DND-41 (cell line): ENCODE measurements at regions not wholly inside any gene's neighbourhood (a gene's known extent, or its start where the extent isn't known, plus 50 kb on each side); places are given as distances from the start of the nearest gene placed in this dataset.

Source experiments
- ATAC-seq: fragments of 200-7000 bp; cut with Tn5 transposase; 3 replicates; pipeline ENCODE4 v1.9.1; 2021; ENCODE audit warnings: low read depth; ENCODE audit not compliant: insufficient read depth
- DNase-seq: peaks from one replicate; pipeline ENCODE4 v3.0.0-alpha.2; 2020
- H2AFZ ChIP-seq: 2 replicates; pipeline ENCODE4 v1.6.0; 2012; ENCODE audit warnings: low read depth, low read length
- H3K27ac ChIP-seq: 2 replicates; pipeline ENCODE4 v1.5.1; 2012; ENCODE audit warnings: low read length, inconsistent platforms
- H3K27me3 ChIP-seq: fragments of 200-600 bp; sonication (generic); 2 replicates; pipeline ENCODE4 v1.6.0; 2012; ENCODE audit warnings: low read length, mild to moderate bottlenecking, inconsistent platforms; ENCODE audit not compliant: insufficient read depth, poor library complexity
- H3K36me3 ChIP-seq: 2 replicates; pipeline ENCODE4 v1.5.1; 2012; ENCODE audit warnings: low read length, inconsistent platforms; ENCODE audit not compliant: insufficient read depth
- H3K4me1 ChIP-seq: 2 replicates; pipeline ENCODE4 v1.5.1; 2012; ENCODE audit warnings: mild to moderate bottlenecking, low read length; ENCODE audit not compliant: insufficient read depth
- H3K4me2 ChIP-seq: 2 replicates; pipeline ENCODE4 v1.6.0; 2012; ENCODE audit warnings: mild to moderate bottlenecking, moderate library complexity, low read length, inconsistent platforms; ENCODE audit not compliant: insufficient read depth
- H3K4me3 ChIP-seq, 2 experiments: fragments of 200-600 bp in 1 of 2; shearing (Covaris generic) in 1 of 2; 2 replicates each; pipeline ENCODE4 v1.5.1; 2012 to 2016; ENCODE audit warnings: inconsistent platforms in 2 of 2, low read length in 2 of 2, mild to moderate bottlenecking in 2 of 2, low read depth in 1 of 2, moderate library complexity in 1 of 2
- H3K79me2 ChIP-seq: 2 replicates; pipeline ENCODE4 v1.6.0; 2012; ENCODE audit warnings: low read length, inconsistent platforms; ENCODE audit not compliant: insufficient read depth
- H3K9ac ChIP-seq: 2 replicates; pipeline ENCODE4 v1.6.0; 2012; ENCODE audit warnings: low read depth, mild to moderate bottlenecking, inconsistent platforms, low read length, moderate library complexity
- H3K9me3 ChIP-seq: 2 replicates; pipeline ENCODE4 v1.5.1; 2012; ENCODE audit warnings: low read length, moderate library complexity, mild to moderate bottlenecking, inconsistent platforms; ENCODE audit not compliant: insufficient read depth, severe bottlenecking
- H4K20me1 ChIP-seq: 2 replicates; pipeline ENCODE4 v1.6.0; 2012; ENCODE audit warnings: low read length; ENCODE audit not compliant: insufficient read depth
- EZH2 ChIP-seq: IDR thresholded peaks from 3 replicates; pipeline ENCODE4 v1.6.1; 2012; ENCODE audit warnings: borderline replicate concordance, low read depth, mild to moderate bottlenecking, moderate library complexity, low read length, inconsistent platforms; ENCODE audit not compliant: severe bottlenecking
- TF ChIP-seq, protein P1 (sequence below): IDR thresholded peaks from 2 replicates; pipeline ENCODE4 v1.5.1; 2012; ENCODE audit warnings: borderline replicate concordance, low read length, moderate library complexity, mild to moderate bottlenecking; ENCODE audit not compliant: poor library complexity, severe bottlenecking; ENCODE audit errors: extremely low read depth

DNA sequence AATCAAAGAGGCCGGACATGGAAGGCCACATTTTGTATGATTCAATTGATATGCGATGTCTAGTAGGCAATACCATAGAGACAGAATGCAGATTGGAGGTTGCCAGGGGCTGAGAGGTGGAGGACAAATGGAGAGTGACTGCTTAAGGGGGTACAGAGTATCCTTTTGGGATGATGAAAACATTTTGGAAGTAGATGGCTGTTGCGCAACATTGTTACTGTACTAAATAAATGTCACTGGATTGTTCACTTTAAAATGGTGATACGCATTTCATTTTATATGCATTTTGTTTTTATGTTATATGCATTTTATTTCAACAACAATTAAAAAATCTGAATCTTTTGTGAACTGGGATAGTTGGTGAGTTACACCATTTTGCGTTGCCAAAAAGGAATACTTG is 99.7 kb upstream of the AGBL1 start:
- no peaks in the 10 kb centered on the region for H3K4me1 ChIP-seq

DNA sequence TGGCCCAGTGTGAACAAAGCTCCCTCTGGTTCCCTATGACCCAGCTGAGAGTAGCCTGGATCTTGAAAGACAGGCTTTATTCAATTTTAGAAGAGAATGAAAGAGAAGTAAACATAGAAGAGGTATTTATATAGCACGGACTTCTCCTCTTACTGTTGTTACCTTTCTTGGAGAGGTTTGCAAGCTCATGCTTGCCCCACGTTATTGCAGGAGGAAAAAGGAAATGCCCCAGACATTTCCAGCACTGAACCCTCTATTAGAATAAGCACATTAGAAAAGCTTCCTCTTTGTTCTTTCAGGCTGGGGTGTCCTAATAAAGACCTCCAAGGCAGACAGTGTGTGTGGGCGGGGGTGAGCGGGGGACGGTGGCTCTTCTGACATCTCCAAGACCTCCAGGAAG is 98.7 kb upstream of the AGBL1 start:
- Histone ChIP-seq H3K9me3 (no peaks in the 10 kb centered on the region), H3K27me3 (no peaks in the 10 kb centered on the region), H2AFZ (no peak overlapping the region), H3K36me3 (no peaks in the 10 kb centered on the region), H3K79me2 (no peaks in the 10 kb centered on the region), H3K27ac (no peak overlapping the region), H3K4me3 (no peak overlapping the region), H4K20me1 (no peaks in the 10 kb centered on the region), H3K4me2 (no peak overlapping the region), H3K9ac (no peak overlapping the region), H3K4me1 (no peaks in the 10 kb centered on the region)
- ATAC-seq (no peak), DNase-seq (no peak)
- no peak for TF ChIP-seq EZH2
- TF ChIP-seq, protein P1, sequence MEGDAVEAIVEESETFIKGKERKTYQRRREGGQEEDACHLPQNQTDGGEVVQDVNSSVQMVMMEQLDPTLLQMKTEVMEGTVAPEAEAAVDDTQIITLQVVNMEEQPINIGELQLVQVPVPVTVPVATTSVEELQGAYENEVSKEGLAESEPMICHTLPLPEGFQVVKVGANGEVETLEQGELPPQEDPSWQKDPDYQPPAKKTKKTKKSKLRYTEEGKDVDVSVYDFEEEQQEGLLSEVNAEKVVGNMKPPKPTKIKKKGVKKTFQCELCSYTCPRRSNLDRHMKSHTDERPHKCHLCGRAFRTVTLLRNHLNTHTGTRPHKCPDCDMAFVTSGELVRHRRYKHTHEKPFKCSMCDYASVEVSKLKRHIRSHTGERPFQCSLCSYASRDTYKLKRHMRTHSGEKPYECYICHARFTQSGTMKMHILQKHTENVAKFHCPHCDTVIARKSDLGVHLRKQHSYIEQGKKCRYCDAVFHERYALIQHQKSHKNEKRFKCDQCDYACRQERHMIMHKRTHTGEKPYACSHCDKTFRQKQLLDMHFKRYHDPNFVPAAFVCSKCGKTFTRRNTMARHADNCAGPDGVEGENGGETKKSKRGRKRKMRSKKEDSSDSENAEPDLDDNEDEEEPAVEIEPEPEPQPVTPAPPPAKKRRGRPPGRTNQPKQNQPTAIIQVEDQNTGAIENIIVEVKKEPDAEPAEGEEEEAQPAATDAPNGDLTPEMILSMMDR: no peak

More for the DNA sequence above, 99.7 kb upstream of the AGBL1 start:
- no peaks in the 10 kb centered on the region for H3K79me2 ChIP-seq
- TF ChIP-seq EZH2: no peak
- TF ChIP-seq, protein P1: no peak
- no peaks in the 10 kb centered on the region for H3K27me3 ChIP-seq
- no peaks in the 10 kb centered on the region for H4K20me1 ChIP-seq
- H3K9me3 ChIP-seq: no peaks in the 10 kb centered on the region
- H3K9ac ChIP-seq: no peak overlapping the region
- no peak overlapping the region for H3K27ac ChIP-seq
- DNase-seq (no peak), ATAC-seq (no peak)
- no peak overlapping the region for H3K4me3 ChIP-seq
- H2AFZ ChIP-seq: no peak overlapping the region
- H3K36me3 ChIP-seq: no peaks in the 10 kb centered on the region
- no peak overlapping the region for H3K4me2 ChIP-seq

DNA sequence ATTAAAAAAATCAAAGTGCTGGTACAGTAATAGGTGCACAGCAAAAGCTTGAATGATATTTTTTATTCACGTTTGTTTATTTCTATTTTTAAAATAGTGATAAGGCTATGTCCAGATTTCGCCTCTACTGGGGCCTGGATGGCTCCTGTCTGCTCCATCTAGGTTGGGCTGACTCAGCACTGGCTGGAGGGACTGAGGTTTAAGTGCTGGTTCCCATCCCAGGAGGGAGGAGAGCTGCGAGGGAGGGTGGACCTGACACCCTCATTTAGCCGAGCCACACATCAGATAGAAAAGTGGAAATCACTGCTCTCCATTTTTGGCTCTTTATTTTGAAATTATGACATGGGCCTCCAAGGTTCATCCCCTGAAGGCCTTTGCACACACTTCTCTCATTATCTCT is 95.4 kb upstream of the AGBL1 start:
- H3K9ac ChIP-seq: no peak overlapping the region
- no peaks in the 10 kb centered on the region for H3K4me1 ChIP-seq
- H3K9me3 ChIP-seq: no peaks in the 10 kb centered on the region
- no peaks in the 10 kb centered on the region for H3K79me2 ChIP-seq
- H3K4me3 ChIP-seq: no peak overlapping the region
- no peaks in the 10 kb centered on the region for H4K20me1 ChIP-seq
- H3K27ac ChIP-seq: no peak overlapping the region
- no peak overlapping the region for H2AFZ ChIP-seq
- H3K27me3 ChIP-seq: no peaks in the 10 kb centered on the region
- H3K36me3 ChIP-seq: no peaks in the 10 kb centered on the region
- no peak for DNase-seq
- no peak overlapping the region for H3K4me2 ChIP-seq
- TF ChIP-seq, protein P1: no peak
- no peak for TF ChIP-seq EZH2
- no peak for ATAC-seq

DNA sequence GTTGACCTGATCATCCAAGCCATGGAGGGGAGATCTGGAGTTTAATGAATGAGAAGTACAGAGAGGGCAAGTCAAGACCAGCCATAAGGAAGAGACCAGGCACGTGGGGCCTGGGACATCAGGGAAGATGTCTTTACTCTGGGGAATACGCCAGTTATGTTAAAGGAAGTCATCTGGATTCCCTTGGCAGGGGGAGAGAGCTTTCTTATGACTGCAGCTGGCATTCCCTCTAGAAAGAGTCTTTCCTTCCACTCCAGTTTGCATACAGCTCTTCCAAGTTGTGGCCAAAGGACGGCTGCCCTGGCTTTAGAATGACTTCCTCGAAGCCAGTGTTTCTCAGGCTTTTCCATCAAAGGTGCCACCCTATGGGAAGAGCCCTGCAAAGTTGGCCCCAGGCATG is 93.6 kb upstream of the AGBL1 start:
- Histone ChIP-seq H2AFZ (no peak overlapping the region), H3K4me2 (no peak overlapping the region), H3K9me3 (no peaks in the 10 kb centered on the region), H3K27me3 (no peaks in the 10 kb centered on the region), H3K4me1 (no peaks in the 10 kb centered on the region), H3K79me2 (no peaks in the 10 kb centered on the region), H3K27ac (no peak overlapping the region), H3K4me3 (no peak overlapping the region), H3K36me3 (no peaks in the 10 kb centered on the region), H3K9ac (no peak overlapping the region), H4K20me1 (no peaks in the 10 kb centered on the region)
- TF ChIP-seq, protein P1: no peak
- no peak for TF ChIP-seq EZH2
- no peak for ATAC-seq
- no peak for DNase-seq
